IMR-90 (cell line): ENCODE measurements at regions not wholly inside any gene's neighbourhood (a gene's known extent, or its start where the extent isn't known, plus 50 kb on each side); places are given as distances from the start of the nearest gene placed in this dataset.
"Not testable (repeated sequence)": the region's sequence is repeated elsewhere in the genome, so short reads cannot be mapped to it uniquely, and the experiment has no call there.

ENCODE experiments used
- ATAC-seq: fragments of 200-7000 bp; cut with Tn5 transposase; 2 replicates; pipeline ENCODE4 v1.9.1; 2020; ENCODE audit warnings: low read depth, mild to moderate bottlenecking, moderate library complexity
- BruUV-seq: library from RNA; stranded (reverse); fragments of 400-500 nt; replicated peaks from 2 replicates; lab custom pipeline; 2021; lab: Mats Ljungman, UMichigan
- CTCF ChIA-PET: fragments of 300-600 bp; formaldehyde crosslinking; extraction: SDS; loops from one replicate; lab custom pipeline; 2021; ENCODE audit warnings: antibody characterized with exemption; lab: Yijun Ruan, JAX
- POLR2A ChIA-PET: fragments of 300-600 bp; sonication (Branson Sonifier 250); formaldehyde crosslinking; loops from one replicate; lab custom pipeline; 2022; ENCODE audit warnings: antibody characterized with exemption; ENCODE audit not compliant: unreplicated experiment; lab: Charles Lee
- DNase-seq: peaks from one replicate; pipeline ENCODE4 v3.0.0; 2013
- H2AFZ ChIP-seq: replicated peaks from 2 replicates; pipeline ENCODE3; 2013; ENCODE audit warnings: low read length, mild to moderate bottlenecking; ENCODE audit not compliant: poor library complexity
- H2AK5ac ChIP-seq: 2 replicates; pipeline ENCODE4 v1.6.1; 2013; ENCODE audit warnings: low read depth, low read length, inconsistent platforms
- H2AK9ac ChIP-seq: replicated peaks from 2 replicates; pipeline ENCODE3; 2013; ENCODE audit warnings: mild to moderate bottlenecking, low read depth, low read length, moderate library complexity; ENCODE audit not compliant: poor library complexity
- H2BK120ac ChIP-seq: 2 replicates; pipeline ENCODE4 v1.6.1; 2013; ENCODE audit warnings: low read depth, low read length, inconsistent platforms
- H2BK15ac ChIP-seq: 3 replicates; pipeline ENCODE4 v1.6.1; 2013; ENCODE audit warnings: low read depth, low read length, inconsistent platforms
- H2BK20ac ChIP-seq: 2 replicates; pipeline ENCODE4 v1.6.1; 2013; ENCODE audit warnings: low read depth, mild to moderate bottlenecking, inconsistent platforms, low read length, moderate library complexity
- H2BK5ac ChIP-seq: 2 replicates; pipeline ENCODE4 v1.6.1; 2013; ENCODE audit warnings: mild to moderate bottlenecking, low read depth, low read length, inconsistent platforms; ENCODE audit not compliant: poor library complexity, severe bottlenecking
- H3K14ac ChIP-seq: replicated peaks from 2 replicates; pipeline ENCODE4 v1.6.1; 2013; ENCODE audit warnings: low read depth, low read length, inconsistent platforms
- H3K18ac ChIP-seq: 2 replicates; pipeline ENCODE4 v1.6.1; 2013; ENCODE audit warnings: low read depth, low read length, control low read depth
- H3K23ac ChIP-seq: 2 replicates; pipeline ENCODE4 v1.6.1; 2013; ENCODE audit warnings: low read depth, low read length, inconsistent platforms
- H3K27ac ChIP-seq: 2 replicates; pipeline ENCODE4 v1.5.1; 2013; ENCODE audit warnings: mild to moderate bottlenecking, control low read depth, low read length; ENCODE audit not compliant: insufficient read depth
- H3K27me3 ChIP-seq: 2 replicates; pipeline ENCODE4 v1.6.1; 2013; ENCODE audit warnings: low read length; ENCODE audit not compliant: control insufficient read depth, insufficient read depth
- H3K36me3 ChIP-seq: 2 replicates; pipeline ENCODE4 v1.6.1; 2013; ENCODE audit warnings: low read length, mixed read lengths; ENCODE audit not compliant: control insufficient read depth, insufficient read depth
- H3K4ac ChIP-seq: 2 replicates; pipeline ENCODE4 v1.6.1; 2013; ENCODE audit warnings: low read depth, low read length, inconsistent platforms
- H3K4me1 ChIP-seq: 2 replicates; pipeline ENCODE4 v1.6.1; 2013; ENCODE audit warnings: low read length, mixed read lengths; ENCODE audit not compliant: control insufficient read depth, insufficient read depth
- H3K4me2 ChIP-seq: 2 replicates; pipeline ENCODE4 v1.6.1; 2013; ENCODE audit warnings: low read depth, mild to moderate bottlenecking, control low read depth, low read length, moderate library complexity
- H3K4me3 ChIP-seq: 2 replicates; pipeline ENCODE4 v1.5.1; 2013; ENCODE audit warnings: low read depth, mild to moderate bottlenecking, control low read depth, low read length, moderate library complexity; ENCODE audit not compliant: insufficient read depth
- H3K56ac ChIP-seq: 2 replicates; pipeline ENCODE4 v1.6.1; 2013; ENCODE audit warnings: low read length, inconsistent platforms; ENCODE audit not compliant: insufficient read depth; ENCODE audit errors: extremely low read depth
- H3K79me1 ChIP-seq, 2 experiments: 2 replicates each; pipeline ENCODE4 v1.6.1; 2013; ENCODE audit warnings: low read length in 2 of 2, inconsistent platforms in 1 of 2, low read depth in 1 of 2
- H3K9ac ChIP-seq: 2 replicates; pipeline ENCODE4 v1.6.1; 2013; ENCODE audit warnings: low read depth, low read length, control low read depth
- H3K9me1 ChIP-seq: 2 replicates; pipeline ENCODE4 v1.6.1; 2013; ENCODE audit warnings: low read length, inconsistent platforms; ENCODE audit not compliant: insufficient read depth
- H3K9me3 ChIP-seq: 2 replicates; pipeline ENCODE4 v1.6.1; 2013; ENCODE audit warnings: low read length; ENCODE audit not compliant: control insufficient read depth, insufficient read depth
- H4K20me1 ChIP-seq: 2 replicates; pipeline ENCODE4 v1.6.1; 2013; ENCODE audit warnings: low read length, inconsistent platforms; ENCODE audit not compliant: insufficient read depth
- H4K5ac ChIP-seq: 2 replicates; pipeline ENCODE4 v1.6.1; 2013; ENCODE audit warnings: mild to moderate bottlenecking, low read depth, low read length, control low read depth
- H4K8ac ChIP-seq, 2 experiments: 2 replicates each; pipeline ENCODE4 v1.6.1; 2013; ENCODE audit warnings: low read depth in 2 of 2, low read length in 2 of 2, control low read depth in 1 of 2, inconsistent platforms in 1 of 2
- H4K91ac ChIP-seq: 2 replicates; pipeline ENCODE4 v1.6.1; 2013; ENCODE audit warnings: low read depth, low read length, inconsistent platforms; ENCODE audit not compliant: insufficient read depth
- NFE2L2 ChIP-seq: fragments of 150-350 bp; IDR thresholded peaks from 2 replicates; pipeline ENCODE4 v1.6.1; 2016; ENCODE audit warnings: low read depth, mild to moderate bottlenecking, low read length
- RAD21 ChIP-seq: IDR thresholded peaks from 2 replicates; pipeline ENCODE4 v1.6.1; 2012; ENCODE audit warnings: low read length, improper control_type of control experiment
- WGBS, 2 experiments: methylation state at CpG; one replicate each; pipeline versions ENCODE4 v1.1.5 to v1.1.7; 2013; ENCODE audit warnings: missing lambda C conversion rate in 2 of 2; ENCODE audit not compliant: insufficient read length in 1 of 2; ENCODE audit errors: extremely low coverage in 2 of 2; 5-methylcytosine and 5-hydroxymethylcytosine counted together
- dilution Hi-C: fragments of 300-500 bp; cut with HindIII; formaldehyde crosslinking; loops from one replicate; pipeline ENCODE4 v1.14.3; 2018; ENCODE audit warnings: low sequenced_read_pairs; ENCODE audit not compliant: unreplicated experiment
- in situ Hi-C: fragments of 300-500 bp; cut with MboI; formaldehyde crosslinking; loops from 3 replicates; pipeline ENCODE4 v1.14.3; 2019; ENCODE audit warnings: low sequenced_read_pairs, inconsistent platforms, mixed read lengths
- intact Hi-C: fragments of 100-400 bp; cut with micrococcal nuclease; formaldehyde crosslinking; loops from 2 replicates; pipeline ENCODE4 v1.10.0; 2022

GRCh38 chr14:106010783-106011182, 484.4 kb downstream of the TMEM121 start:
- Histone ChIP-seq H3K27ac (no peak overlapping the region), H3K4me2 (no peak overlapping the region), H3K79me1 (no peaks in the 10 kb centered on the region), H3K18ac (no peak overlapping the region), H3K14ac (no peak overlapping the region), H4K20me1 (no peaks in the 10 kb centered on the region), H3K56ac (no peak overlapping the region), H2AK9ac (no peak overlapping the region), H4K91ac (no peak overlapping the region), H2BK15ac (no peak overlapping the region), H3K9ac (no peak overlapping the region), H4K8ac (no peak overlapping the region), H4K5ac (no peak overlapping the region), H3K36me3 (no peaks in the 10 kb centered on the region), H3K4ac (no peak overlapping the region), H2BK5ac (no peak overlapping the region), H3K4me3 (no peak overlapping the region), H2BK20ac (no peak overlapping the region), H2AK5ac (no peak overlapping the region), H2AFZ (no peak overlapping the region), H3K9me1 (no peaks in the 10 kb centered on the region), H3K23ac (no peak overlapping the region), H2BK120ac (no peak overlapping the region), H3K9me3 (peaks cover 13% of the 10 kb centered on the region; the same call in 1 of the 2 replicates), H3K4me1 (no peaks in the 10 kb centered on the region), H3K27me3 (no peaks in the 10 kb centered on the region)
- no peak for ATAC-seq
- dilution Hi-C loops (no loop called here), intact Hi-C loops (no loop called here), in situ Hi-C loops (no loop called here)
- DNase-seq = no peak
- ChIA-PET POLR2A (no interaction called here), CTCF (no interaction called here)
- no TSS peak for BruUV-seq
- TF ChIP-seq RAD21 (no peak), NFE2L2 (peak; percentile 68)
- WGBS, 2 experiments = no CpG with 5 or more reads among the region's 4 CpGs

GRCh38 chr14:106011631-106012360, 485.4 kb downstream of the TMEM121 start:
- H3K18ac ChIP-seq, H3K27me3 ChIP-seq, DNase-seq, H3K9me1 ChIP-seq, H2BK15ac ChIP-seq, H3K36me3 ChIP-seq, H3K27ac ChIP-seq, H4K5ac ChIP-seq, H3K4me2 ChIP-seq, H3K4me1 ChIP-seq, H2AK9ac ChIP-seq, H2BK120ac ChIP-seq, H3K23ac ChIP-seq, H3K9ac ChIP-seq, H2BK20ac ChIP-seq, H4K91ac ChIP-seq, intact Hi-C loops, dilution Hi-C loops, H3K56ac ChIP-seq, POLR2A ChIA-PET, in situ Hi-C loops, H3K79me1 ChIP-seq, H2AFZ ChIP-seq, H3K14ac ChIP-seq, CTCF ChIA-PET, H4K20me1 ChIP-seq, H4K8ac ChIP-seq, H3K4me3 ChIP-seq, BruUV-seq, H3K4ac ChIP-seq, H2AK5ac ChIP-seq, ATAC-seq, H2BK5ac ChIP-seq: not testable (repeated sequence)
- peaks cover 11% of the 10 kb centered on the region; the same call in 1 of the 2 replicates for H3K9me3 ChIP-seq
- WGBS, 2 experiments = no CpG with 5 or more reads among the region's 22 CpGs
